NCI-H146 treated with DMSO at 0.1 percent for 48 hours (cell line): ENCODE measurements at regions not wholly inside any gene's neighbourhood (a gene's known extent, or its start where the extent isn't known, plus 50 kb on each side); places are given as distances from the start of the nearest gene placed in this dataset.
"Not testable (repeated sequence)": the region's sequence is repeated elsewhere in the genome, so short reads cannot be mapped to it uniquely, and the experiment has no call there.

Experiments
- DNase-seq: peaks from one replicate; lab custom pipeline; 2025; ENCODE audit not compliant: unreplicated experiment; lab: John Stamatoyannopoulos, UW

- no peak for DNase-seq
Measured at GRCh38 chr10:63836666-63837442, 315.7 kb downstream of the REEP3 start.

- DNase-seq, result no peak
Measured at GRCh38 chr10:63841761-63842160, 320.6 kb downstream of the REEP3 start.

GRCh38 chr10:63843107-63843506, 321.9 kb downstream of the REEP3 start:
- no peak for DNase-seq

- DNase-seq, result not testable (repeated sequence)
Measured at GRCh38 chr10:63848871-63849270, 327.7 kb downstream of the REEP3 start.

GRCh38 chr10:63862860-63863259, 341.7 kb downstream of the REEP3 start:
- DNase-seq, result no peak

GRCh38 chr10:63865210-63865609, 344.0 kb downstream of the REEP3 start:
- no peak for DNase-seq

GRCh38 chr10:63866075-63866746, 345.0 kb downstream of the REEP3 start:
- peak; percentile 7 for DNase-seq

GRCh38 chr10:63866747-63867140, 345.5 kb downstream of the REEP3 start:
- no peak for DNase-seq

GRCh38 chr10:63878428-63878827, 357.2 kb downstream of the REEP3 start:
- DNase-seq, result no peak

GRCh38 chr10:63883861-63884260, 362.7 kb downstream of the REEP3 start:
- no peak for DNase-seq

GRCh38 chr10:63884426-63884825, 363.2 kb downstream of the REEP3 start:
- DNase-seq, result no peak

- DNase-seq, result no peak
Measured at GRCh38 chr10:63885156-63885555, 364.0 kb downstream of the REEP3 start.

GRCh38 chr10:63886281-63887022, 365.3 kb downstream of the REEP3 start:
- DNase-seq, result no peak

- DNase-seq, result no peak
Measured at GRCh38 chr10:63887023-63887589, 365.9 kb downstream of the REEP3 start.

- no peak for DNase-seq
Measured at GRCh38 chr10:63887600-63888370, 366.6 kb downstream of the REEP3 start.

GRCh38 chr10:63889803-63890202, 368.6 kb downstream of the REEP3 start:
- no peak for DNase-seq

- DNase-seq, result no peak
Measured at GRCh38 chr10:63896992-63897391, 375.8 kb downstream of the REEP3 start.

GRCh38 chr10:63899673-63900300, 378.6 kb downstream of the REEP3 start:
- no peak for DNase-seq

- no peak for DNase-seq
Measured at GRCh38 chr10:63901228-63901627, 380.0 kb downstream of the REEP3 start.

GRCh38 chr10:63901881-63902280, 380.7 kb downstream of the REEP3 start:
- no peak for DNase-seq
